ENCODE measurements at regions not wholly inside any gene's neighbourhood (a gene's known extent, or its start where the extent isn't known, plus 50 kb on each side); places are given as distances from the start of the nearest gene placed in this dataset.

DNA sequence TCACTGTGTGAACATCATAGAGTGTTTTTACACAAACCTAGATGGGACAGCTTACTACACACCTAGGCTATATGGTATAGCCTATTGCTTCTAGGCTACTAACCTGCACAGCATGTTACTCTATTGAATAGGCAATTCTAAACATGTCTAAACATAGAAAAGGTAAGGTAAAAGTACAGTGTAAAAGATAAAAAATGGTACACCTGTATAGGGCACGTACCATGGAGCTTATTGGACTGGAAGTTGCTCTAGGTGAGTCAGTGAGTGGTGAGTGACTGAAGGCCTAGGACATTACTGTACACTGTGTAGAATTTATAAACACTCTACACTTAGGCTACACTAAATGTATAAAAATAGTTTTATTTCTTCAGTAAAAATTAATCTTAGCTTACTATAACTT is 182.0 kb upstream of the THSD7A start:
- TF ChIP-seq POLR2A (IDR thresholded peaks at IDR 0.05) (no peak), POLR2AphosphoS5 (IDR thresholded peaks at IDR 0.05) (no peak), CTCF (IDR thresholded peaks at IDR 0.05) (no peak)
